Heart right ventricle (tissue), 16 donors: ENCODE measurements at regions not wholly inside any gene's neighbourhood (a gene's known extent, or its start where the extent isn't known, plus 50 kb on each side); places are given as distances from the start of the nearest gene placed in this dataset.
A peak's percentile ranks its signal among the peaks of the same experiment; 100 is the strongest.

ENCODE experiments used
- ATAC-seq, 8 donors: fragments of 200-7000 bp; cut with Tn5 transposase; one replicate each; pipeline ENCODE4 v1.9.1; 2020; ENCODE audit warnings: mild to moderate bottlenecking in 8 of 8, moderate library complexity in 8 of 8, moderate number of reproducible peaks in 1 of 8
- DNase-seq, 2 donors: peaks; one replicate each; pipeline ENCODE4 v3.0.0-alpha.2; 2020
- H3K27ac ChIP-seq, 10 donors: fragments of 200-600 bp; sonication (generic) in 2 of 10; one replicate each; pipeline versions ENCODE4 v1.5.0 to v1.8.0; 2020 to 2022; ENCODE audit warnings: mild to moderate bottlenecking in 3 of 10
- H3K27me3 ChIP-seq, 7 donors: fragments of 200-600 bp; one replicate each; pipeline ENCODE4 v1.8.0; 2021 to 2022; ENCODE audit warnings: mild to moderate bottlenecking in 2 of 7
- H3K36me3 ChIP-seq, 9 donors: fragments of 200-600 bp; sonication (generic) in 1 of 9; one replicate each; pipeline versions ENCODE4 v1.5.0 to v1.8.0; 2020 to 2022; ENCODE audit warnings: mild to moderate bottlenecking in 2 of 9
- H3K4me1 ChIP-seq, 9 donors: fragments of 200-600 bp; sonication (generic) in 1 of 9; one replicate each; pipeline versions ENCODE4 v1.5.0 to v1.8.0; 2020 to 2022; ENCODE audit warnings: mild to moderate bottlenecking in 4 of 9
- H3K4me3 ChIP-seq, 10 donors: fragments of 200-600 bp; sonication (generic) in 2 of 10; one replicate each; pipeline versions ENCODE4 v1.5.0 to v1.8.0; 2020 to 2022; ENCODE audit warnings: mild to moderate bottlenecking in 7 of 10, moderate library complexity in 2 of 10
- H3K9me3 ChIP-seq, 11 donors: fragments of 200-600 bp in 10 of 11; sonication (generic) in 2 of 11; one replicate each; pipeline versions ENCODE4 v1.5.0 to v1.8.0; 2013 to 2022; ENCODE audit warnings: mild to moderate bottlenecking in 2 of 11, control low read depth in 1 of 11, moderate library complexity in 1 of 11
- CTCF ChIP-seq, 9 donors: fragments of 200-600 bp; sonication (generic) in 2 of 9; IDR thresholded peaks; one replicate each; pipeline versions ENCODE4 v1.5.0 to v1.8.0; 2021 to 2022; ENCODE audit warnings: antibody characterized with exemption in 9 of 9, mild to moderate bottlenecking in 5 of 9, moderate library complexity in 1 of 9
- WGBS, 2 donors: extraction: QIAGEN DNeasy Blood & Tissue Kit; methylation state at CpG; one replicate each; pipeline ENCODE4 v1.1.7; 2013; ENCODE audit warnings: inconsistent platforms in 1 of 2; 5-methylcytosine and 5-hydroxymethylcytosine counted together
- intact Hi-C, 10 donors: fragments of 100-400 bp; cut with DNase I; formaldehyde crosslinking; loops; one replicate each; pipeline versions ENCODE4 v1.11.1 to v1.14.2; 2022
- donor health status: Arrhythmogenic right ventricular cardiomyopathy.
- donor health status: ischemic (EF 13 %, LVEDD 7.1; RV severe dilation, severe dysfunction).
- donor health status: healthy with polysubstance abuse.
- donor health status: DM: no; HTN: yes; CAD: no.
- donor health status: DM: no; HTN: no; CAD: no.
- donor health status: ischemic (EF 25% LVEDD 6.9; RV normal size, moderate dysfunction).
- donor health status: ischemic (EF 25% LVEDD 5.7; RV mildly dilated, moderate dysfunction).
- donor health status: healthy.
- donor health status: DM: yes; HTN: yes; CAD: no.
- donor health status: Ischemic cardiomyopathy.
- donor health status: ischemic (EF 35%, LVEDD 5.7; RV mildly dilated, moderate dysfunction).
- donor health status: nonischemic (EF 11% LVEDD 7.7; RV severe dilation, severe dysfunction).
- donor health status: DM: yes; HTN: yes; CAD: no.
- donor health status: PGD.
- donor health status: ischemic (EF 29% LVEDD 5.4; RV normal size, mild dysfunction).
- donor health status: nonischemic (EF 23%, LVEDD 6.1; RV moderate dilation, normal function).

- intact Hi-C loops: no loop called here
- H3K4me1 ChIP-seq: peaks cover 0 to 12% (median 0%) of the 10 kb centered on the region in 9 donors
- H3K36me3 ChIP-seq: no peaks in the 10 kb centered on the region
- no peaks in the 10 kb centered on the region for H3K27me3 ChIP-seq
- DNase-seq (no peak), ATAC-seq (no peak)
- peak overlapping the region in 7 of 10 donors; percentile 32 to 52 (median 50) for H3K4me3 ChIP-seq
- no peak for TF ChIP-seq CTCF (IDR thresholded peaks at IDR 0.05)
- 60 to 68% methylated on average over 6 of the region's 6 CpGs for WGBS, 2 donors
- no peaks in the 10 kb centered on the region for H3K9me3 ChIP-seq
- no peak overlapping the region for H3K27ac ChIP-seq
These were observed 85.6 kb upstream of the PIAS1 start for GRCh38 chr15:67968564-67968963.

- Histone ChIP-seq H3K4me3 (no peak overlapping the region), H3K9me3 (no peaks in the 10 kb centered on the region), H3K27ac (no peak overlapping the region), H3K4me1 (peaks cover 0 to 12% (median 0%) of the 10 kb centered on the region in 9 donors), H3K27me3 (no peaks in the 10 kb centered on the region), H3K36me3 (no peaks in the 10 kb centered on the region)
- TF ChIP-seq CTCF (IDR thresholded peaks at IDR 0.05): no peak
- 87 to 89% methylated on average over 3 of the region's 3 CpGs for WGBS, 2 donors
- ATAC-seq: no peak
- intact Hi-C loops: no loop called here
- DNase-seq: no peak
These were observed 85.1 kb upstream of the PIAS1 start for GRCh38 chr15:67968966-67969365.

GRCh38 chr15:67969892-67970291 is 84.2 kb upstream of the PIAS1 start:
- intact Hi-C loops: loop anchor here in 1 of 10 donors (2.0 kb wide), 1 partner anchor 43 kb away; no protein-coding TSS in a partner anchor
- H3K36me3 ChIP-seq: no peaks in the 10 kb centered on the region
- ATAC-seq (no peak), DNase-seq (no peak)
- 81 to 95% methylated on average over 3 of the region's 3 CpGs for WGBS, 2 donors
- H3K27me3 ChIP-seq: no peaks in the 10 kb centered on the region
- no peak overlapping the region for H3K4me3 ChIP-seq
- no peaks in the 10 kb centered on the region for H3K9me3 ChIP-seq
- TF ChIP-seq CTCF (IDR thresholded peaks at IDR 0.05): no peak
- H3K4me1 ChIP-seq: peaks cover 0 to 12% (median 0%) of the 10 kb centered on the region in 9 donors
- no peak overlapping the region for H3K27ac ChIP-seq

GRCh38 chr15:67972377-67972776 is 81.7 kb upstream of the PIAS1 start:
- peak overlapping the region in 6 of 10 donors; percentile 12 to 58 (median 32) for H3K27ac ChIP-seq
- H3K4me3 ChIP-seq: no peak overlapping the region
- 40 to 49% methylated on average over 4 of the region's 4 CpGs for WGBS, 2 donors
- no peaks in the 10 kb centered on the region for H3K36me3 ChIP-seq
- ATAC-seq (peak in 5 of 8 donors; percentile 37 to 63 (median 55)), DNase-seq (no peak)
- no peaks in the 10 kb centered on the region for H3K27me3 ChIP-seq
- H3K9me3 ChIP-seq: peaks cover 0 to 10% (median 0%) of the 10 kb centered on the region in 11 donors
- TF ChIP-seq CTCF (IDR thresholded peaks at IDR 0.05): no peak
- H3K4me1 ChIP-seq: peaks cover 0 to 12% (median 0%) of the 10 kb centered on the region in 9 donors
- intact Hi-C loops: no loop called here
